HPDE6-E6E7 (cell line): ENCODE measurements at regions not wholly inside any gene's neighbourhood (a gene's known extent, or its start where the extent isn't known, plus 50 kb on each side); places are given as distances from the start of the nearest gene placed in this dataset.
"Not testable (repeated sequence)": the region's sequence is repeated elsewhere in the genome, so short reads cannot be mapped to it uniquely, and the experiment has no call there.

Experiments
- DNase-seq: peaks from one replicate; pipeline ENCODE4 v3.0.0; 2011; ENCODE audit warnings: missing footprints; ENCODE audit errors: extremely low spot score

DNA sequence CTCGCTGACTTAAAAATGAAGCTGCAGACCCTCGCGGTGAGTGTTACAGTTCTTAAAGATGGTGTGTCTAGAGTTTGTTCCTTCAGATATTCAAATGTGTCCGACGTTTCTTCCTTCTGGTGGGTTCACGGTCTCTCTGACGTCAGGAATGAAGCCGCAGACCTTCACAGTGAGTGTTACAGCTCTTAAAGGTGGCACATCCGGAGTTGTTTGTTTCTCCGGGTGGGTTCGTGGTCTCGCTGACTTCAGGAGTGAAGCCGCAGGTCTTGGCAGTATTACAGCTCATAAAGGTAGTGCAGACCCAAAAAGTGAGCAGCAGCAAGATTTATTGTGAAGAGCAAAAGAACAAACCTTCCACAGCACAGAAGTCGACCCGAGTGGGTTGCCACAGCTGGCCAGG lies 316.1 kb downstream of the SIPA1L2 start:
- not testable (repeated sequence) for DNase-seq

DNA sequence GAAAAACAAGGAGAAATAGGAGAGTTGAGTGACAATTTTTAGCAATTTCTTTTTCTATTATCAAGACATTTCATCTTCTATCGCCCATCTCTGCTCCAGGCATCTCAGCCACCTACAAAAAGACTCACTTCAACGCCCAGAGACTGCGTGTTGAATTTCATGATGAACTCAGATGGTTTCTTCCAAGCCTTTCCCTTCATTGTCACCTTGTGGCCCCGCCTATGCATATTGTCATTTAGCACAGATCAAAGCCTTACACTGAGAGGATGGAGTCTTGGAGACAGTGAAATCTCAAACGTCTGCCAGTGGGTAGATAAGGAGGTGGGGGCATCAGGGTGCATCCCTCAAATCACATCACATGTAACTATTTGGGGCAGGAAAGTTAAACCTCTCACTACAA lies 319.4 kb downstream of the SIPA1L2 start:
- no peak for DNase-seq

DNA sequence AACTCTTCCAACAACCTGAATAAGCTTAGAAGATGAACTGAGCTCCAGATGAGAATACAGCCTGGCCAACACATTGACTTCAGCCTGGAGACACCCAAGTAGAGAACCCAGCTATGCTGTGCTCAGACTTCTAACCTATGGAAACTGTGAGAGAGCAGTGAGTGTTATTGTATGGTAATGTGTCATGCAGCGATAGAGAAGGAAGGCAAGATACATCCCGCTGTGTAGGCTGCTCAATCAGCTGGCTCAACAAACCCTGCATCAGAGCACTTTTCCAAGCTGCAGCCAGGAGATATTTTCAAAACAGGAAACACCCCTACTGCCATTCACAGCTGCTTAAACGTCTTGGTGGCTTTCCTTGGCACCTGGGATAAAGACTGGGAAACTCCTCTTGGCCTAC lies 321.3 kb downstream of the SIPA1L2 start:
- no peak for DNase-seq

DNA sequence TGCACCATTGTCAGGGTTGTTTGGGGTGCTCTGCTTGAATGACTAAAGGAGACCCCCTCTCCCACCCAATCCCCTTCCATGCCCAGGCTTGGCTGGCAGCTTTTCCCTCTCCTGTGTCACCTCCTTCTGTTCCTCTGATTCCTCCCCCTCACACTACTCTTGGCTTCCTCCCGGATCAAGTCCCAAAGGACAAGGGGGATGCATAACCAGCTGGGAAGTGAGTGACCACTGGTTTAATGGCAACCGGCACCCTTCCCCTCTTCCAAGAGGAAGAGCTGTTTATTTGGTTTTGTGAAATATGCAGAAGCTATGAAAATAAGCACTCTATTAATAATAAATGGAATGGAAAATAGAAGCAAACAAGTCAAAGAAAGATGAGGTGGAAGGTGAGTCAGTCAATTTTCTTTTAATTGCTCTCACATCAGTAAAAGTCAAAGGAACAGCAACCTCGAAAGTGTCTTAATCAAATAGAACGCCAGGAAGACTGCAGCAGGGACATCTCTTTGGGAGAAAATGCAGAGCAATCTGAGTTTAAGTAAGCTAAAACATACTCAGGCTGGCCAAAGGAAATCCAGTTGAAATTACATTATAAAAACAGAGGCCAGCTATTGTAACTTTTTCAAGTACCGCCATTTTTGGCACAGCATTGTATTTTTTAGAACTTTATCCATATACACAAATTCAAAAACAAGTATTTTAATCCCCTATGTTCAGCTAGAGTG lies 322.5 kb downstream of the SIPA1L2 start:
- no peak for DNase-seq

DNA sequence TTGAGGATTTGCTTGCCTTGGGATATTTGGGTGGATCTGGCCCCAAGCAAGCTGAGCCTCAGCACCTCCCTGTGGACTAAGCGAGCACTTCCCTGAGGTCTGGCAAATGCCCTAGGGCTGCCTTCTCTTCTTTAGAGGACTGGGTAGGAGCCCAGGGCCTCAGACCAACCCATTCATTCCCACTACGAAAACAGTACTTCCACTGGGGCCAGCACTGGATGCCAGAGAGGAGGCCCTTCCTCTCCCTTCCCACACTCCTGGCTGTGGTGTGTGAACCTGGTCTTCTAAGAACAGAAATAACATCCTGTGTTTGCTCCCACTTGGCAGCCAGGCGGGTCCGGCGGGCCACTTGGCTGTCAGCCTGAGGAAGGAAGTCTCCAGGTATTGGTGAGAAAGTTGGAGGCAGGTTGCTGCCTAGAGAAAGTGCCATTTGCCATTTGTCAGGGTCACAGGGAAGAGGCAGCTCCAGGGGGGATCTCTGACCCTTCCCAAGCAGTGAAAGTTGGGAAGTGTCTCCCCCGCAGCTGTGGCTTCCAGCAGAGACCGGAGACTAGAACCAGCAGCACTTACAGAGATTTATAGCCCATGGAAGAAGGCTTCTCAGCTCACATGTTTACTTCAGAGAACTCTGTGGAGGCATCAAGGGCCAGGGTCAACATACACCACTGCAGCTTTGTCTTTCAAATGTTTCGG lies 323.5 kb downstream of the SIPA1L2 start:
- DNase-seq, result no peak

DNA sequence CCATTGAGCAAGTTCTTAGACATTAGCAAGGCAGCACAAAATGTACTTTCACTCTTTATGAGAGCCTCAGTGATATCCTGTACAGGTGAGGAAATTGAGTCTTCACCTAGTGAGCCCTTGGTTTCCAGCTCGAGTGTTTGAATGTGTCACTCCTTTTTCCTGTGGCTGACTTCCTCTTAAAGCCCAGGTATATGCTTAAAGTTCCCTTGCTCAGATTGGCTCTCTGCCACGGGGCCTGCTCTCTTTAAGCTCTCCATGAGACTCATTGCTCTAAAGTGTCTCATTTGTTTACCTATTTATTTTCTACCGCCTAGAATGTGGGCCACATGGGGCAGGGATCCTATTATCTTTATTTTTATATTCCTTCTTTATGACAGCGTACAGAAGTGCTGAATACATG lies 324.9 kb downstream of the SIPA1L2 start:
- no peak for DNase-seq

DNA sequence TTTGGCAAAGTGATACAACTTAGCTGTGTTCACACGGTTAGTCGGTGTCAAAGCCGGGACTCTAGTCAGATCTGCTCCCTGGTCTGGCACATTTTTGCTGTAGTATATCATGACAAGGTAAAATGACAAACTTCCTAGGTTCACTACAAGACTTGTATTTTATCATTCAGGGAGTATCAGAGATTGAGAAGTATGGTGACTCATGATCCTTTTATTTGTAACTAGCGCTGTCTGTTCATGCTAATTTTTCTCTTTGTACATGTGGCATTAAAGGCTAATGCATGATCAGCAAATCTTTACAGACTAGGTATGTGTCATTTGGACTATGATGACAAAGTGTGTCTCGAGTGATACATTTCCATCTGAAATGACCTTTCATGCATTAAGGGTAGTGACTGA lies 326.7 kb downstream of the SIPA1L2 start:
- no peak for DNase-seq

DNA sequence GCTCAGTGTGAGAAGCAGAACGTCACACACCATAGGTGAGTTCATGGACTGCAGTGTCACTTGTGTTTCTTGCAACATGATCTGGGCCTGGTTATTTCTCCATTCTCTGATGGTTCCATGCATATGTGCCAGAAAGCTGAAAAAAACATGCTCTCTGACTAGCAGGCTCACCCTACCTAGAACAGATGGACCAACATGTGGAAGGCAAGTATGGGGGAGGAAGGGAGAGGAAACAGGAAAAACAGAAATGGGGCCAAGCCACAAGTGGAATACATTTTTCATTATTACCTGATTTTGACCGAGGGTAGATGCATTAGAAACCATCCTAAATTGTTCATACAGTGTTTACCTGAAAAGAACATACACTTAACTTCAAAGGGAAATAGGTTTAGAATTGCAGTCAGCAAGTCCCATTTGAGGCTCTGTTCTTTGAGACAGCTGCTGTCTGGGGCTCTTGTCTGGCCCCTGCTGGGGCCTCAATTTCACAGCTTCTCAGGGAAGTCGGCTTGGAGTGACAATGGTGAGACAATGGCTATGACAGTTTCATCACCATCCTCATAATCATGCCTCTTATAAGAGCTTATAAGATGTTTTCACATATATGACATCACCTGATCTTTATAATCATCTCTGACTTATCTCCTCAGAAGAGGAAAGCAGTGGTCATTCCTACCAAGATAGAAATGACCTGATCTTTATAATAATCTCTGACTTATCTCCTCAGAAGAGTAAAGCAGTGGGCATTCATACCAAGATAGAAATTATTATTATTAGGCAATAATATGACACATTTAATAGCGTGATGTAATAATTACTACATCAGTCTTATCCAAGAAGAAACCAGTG lies 327.3 kb downstream of the SIPA1L2 start:
- DNase-seq, result no peak

DNA sequence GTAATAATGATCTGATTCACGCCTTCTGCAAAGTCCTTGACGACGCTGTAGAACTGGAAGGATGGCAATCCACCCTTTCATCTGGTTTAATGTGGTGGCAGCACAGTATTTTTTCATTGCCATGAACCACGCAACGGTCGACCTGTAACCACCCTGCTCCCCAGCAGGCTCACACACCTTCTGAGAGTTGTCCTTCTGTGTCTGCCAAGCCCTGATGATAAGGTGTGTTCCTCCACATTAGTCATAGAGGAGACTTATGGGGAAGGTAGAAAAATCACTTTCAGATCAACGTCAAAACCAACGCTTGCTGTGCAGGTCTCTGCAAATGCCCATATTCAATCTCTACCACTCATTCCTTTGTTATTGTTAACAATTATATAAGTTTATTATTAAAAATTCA lies 328.7 kb downstream of the SIPA1L2 start:
- DNase-seq, result no peak

DNA sequence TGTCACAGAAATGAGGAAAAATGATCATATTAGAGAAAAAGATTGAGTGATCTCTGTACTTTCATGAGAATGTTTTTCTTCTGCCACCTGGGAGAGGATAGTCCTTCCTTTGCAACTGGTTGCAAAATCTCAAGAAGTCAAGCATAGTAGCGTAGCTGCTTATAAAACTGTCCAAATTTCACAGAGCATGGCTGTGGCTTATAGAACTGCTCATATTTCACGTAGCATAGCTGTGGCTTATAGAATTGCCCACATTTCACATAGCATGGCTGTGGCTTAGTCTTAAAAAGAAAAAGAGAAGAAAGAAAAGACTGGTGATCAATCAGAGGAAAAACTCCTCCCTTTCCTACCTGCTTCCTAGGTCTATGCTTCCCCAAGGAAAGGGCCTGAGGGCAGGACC lies 329.5 kb downstream of the SIPA1L2 start:
- no peak for DNase-seq

DNA sequence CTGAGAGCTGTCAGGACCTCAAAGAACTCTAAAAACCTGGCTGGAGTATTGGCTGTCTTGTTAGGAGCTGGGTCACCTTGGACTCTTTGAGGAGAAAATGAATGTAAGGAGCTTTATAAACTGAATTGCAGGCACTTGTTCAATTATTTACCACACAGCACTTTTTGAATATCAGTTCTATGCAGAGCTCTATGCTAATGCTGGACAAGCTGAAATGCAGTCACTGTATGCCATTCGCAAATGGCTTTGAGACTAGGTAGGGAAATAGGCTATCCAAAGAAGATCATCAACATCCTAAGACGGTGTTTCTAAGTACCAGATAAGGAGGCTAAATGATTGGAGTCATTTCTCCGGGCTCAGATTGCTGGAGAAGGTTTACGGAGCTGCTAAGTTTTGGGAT lies 333.5 kb downstream of the SIPA1L2 start:
- no peak for DNase-seq

DNA sequence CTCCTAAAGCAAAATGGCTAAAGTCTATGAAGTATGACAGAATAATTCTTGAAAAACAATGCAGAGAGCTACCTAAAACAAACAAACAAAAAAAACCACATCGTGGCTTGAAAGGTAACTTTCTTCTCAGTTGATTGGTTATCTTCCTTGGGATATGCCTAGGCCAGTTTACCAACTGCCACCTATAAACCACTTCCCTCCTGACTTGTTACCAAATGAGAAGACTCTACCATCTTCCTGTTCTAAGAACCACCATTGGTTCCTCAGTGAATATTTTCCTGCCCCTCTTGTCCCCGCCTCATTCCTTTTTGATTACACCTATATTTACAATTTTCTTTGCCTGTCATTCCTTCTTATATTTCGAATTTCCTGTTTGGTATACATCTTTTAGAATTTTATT lies 336.6 kb downstream of the SIPA1L2 start:
- DNase-seq, result no peak

DNA sequence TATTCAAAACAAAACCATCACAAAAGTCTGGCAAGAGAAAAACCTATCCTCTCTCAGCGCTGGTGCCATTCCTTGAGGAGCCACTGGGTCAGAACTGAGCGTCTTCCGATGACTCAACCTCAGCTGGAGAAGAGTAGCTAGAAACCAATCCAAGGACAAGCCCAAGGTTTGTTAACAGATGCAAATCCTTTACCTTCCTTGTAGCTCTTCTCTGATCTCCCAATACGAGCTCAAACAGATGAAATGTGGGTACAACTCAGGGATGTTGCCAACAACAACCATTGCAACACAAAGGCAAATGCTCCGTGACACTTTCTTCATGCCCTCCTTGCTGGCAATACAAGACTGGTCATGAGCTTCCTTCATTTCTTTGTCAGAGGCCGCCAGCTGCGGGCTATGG lies 337.1 kb downstream of the SIPA1L2 start:
- no peak for DNase-seq

DNA sequence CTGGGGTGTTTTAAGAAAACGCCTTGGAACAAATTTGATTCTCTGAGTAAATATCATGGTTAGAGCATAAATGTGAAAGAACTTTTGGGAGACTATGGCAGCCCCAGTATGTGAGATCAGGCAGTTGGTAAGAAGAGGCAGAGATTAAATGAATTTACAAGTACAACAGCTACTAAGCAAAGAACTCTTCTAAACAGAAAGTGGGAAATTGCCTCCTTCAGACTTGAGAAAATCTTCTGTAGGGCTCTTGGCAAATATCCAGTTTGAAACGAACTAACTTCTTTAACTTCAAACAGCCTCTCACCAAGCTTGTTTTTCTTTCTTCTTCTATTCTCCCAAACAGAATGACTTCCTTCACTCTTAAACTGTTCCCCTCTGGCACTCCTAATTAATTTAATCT lies 337.7 kb downstream of the SIPA1L2 start:
- DNase-seq, result no peak

DNA sequence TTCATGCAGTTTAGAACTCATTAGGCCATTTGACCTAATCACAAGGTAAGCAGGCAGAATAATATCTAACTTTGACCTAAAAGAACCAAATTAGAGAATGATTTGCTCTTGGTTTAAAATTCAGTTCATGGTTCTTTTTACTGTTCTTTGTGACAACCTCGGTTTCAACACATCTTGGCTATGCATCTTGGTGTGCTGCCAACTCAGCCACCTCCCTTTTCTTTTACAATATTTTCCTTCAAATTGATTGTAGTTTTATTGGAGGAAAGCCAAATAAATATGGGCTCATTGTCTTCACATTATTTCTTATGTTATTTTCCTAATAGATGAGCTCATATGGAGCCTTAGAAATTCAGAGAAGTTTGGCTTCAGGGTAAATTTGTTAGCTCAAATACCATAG lies 338.3 kb downstream of the SIPA1L2 start:
- no peak for DNase-seq

DNA sequence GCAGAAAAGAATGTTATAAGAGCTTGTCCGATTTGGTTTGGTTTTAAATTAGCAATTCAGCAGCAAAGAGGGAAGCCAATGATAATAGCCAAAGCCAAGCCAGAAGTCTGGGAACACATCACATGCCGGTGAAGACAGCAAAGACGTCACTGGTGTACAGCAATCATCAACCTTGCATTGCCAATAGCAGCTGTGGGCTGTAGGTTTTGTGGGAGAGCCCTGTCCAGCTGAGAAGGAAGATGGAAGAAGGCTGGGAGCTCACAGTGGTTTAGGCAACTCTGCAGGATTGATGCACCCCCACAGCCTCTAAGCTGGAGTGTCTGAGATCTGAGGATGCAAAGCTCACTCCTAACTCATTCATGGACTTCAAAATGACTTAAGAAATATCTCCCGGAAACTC lies 338.7 kb downstream of the SIPA1L2 start:
- DNase-seq, result no peak

DNA sequence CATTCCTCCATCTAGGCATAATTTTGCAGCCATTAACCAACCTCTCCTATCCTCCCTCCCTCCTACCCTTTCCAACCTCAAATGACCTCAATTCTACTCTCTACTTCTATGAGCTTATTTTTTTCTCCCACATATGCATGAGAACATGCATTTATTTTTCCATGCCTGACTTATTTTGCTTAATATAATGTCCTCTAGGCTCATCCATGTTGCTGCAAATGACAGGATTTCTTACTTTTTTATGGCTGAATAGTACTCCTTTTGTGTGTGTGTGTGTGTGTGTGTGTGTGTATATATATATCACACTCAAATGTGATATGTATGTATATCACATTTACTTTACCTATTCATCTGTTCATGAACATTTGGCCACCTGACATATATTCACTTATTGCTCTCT lies 339.4 kb downstream of the SIPA1L2 start:
- no peak for DNase-seq

DNA sequence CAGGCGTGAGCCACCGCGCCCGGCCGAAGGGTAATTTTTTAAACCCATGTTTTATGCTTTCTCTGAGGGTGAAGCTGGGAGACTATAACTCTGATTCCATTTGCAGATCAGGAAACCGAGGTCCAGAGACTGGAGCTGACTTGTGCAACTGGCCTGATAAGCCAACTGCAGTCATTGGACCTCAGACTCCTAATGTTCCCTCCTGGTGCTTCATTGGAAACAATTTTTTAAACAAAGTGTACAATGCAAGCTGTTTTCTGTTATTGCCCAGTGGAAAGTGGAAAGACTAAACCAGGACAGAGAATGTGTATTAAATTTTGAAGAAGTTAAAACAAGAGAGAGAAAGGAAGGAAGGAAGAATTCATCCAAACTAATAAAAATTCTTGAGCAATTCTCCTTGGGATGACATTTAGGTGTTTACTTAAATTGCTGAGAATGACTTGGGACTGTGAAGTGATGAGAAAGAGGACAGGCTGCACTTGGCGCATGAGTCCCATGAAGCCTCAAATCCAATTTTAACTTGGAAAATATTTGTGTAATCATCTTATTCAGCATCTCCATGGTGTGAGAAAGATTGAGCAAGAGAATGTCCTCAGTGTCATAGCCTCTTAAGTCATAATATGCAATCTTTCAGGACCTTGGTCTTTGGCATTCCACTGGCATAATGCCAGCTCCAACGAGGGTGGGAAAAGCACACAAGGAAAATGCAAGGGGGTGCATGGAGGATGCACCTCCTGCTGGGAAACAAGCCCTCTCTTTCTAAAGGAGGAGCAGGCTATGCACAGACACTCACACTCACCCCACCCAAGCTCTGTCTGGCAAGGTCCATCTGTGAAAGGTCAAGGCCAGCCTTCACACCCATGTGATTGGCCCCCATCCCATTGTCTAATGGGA lies 342.0 kb downstream of the SIPA1L2 start:
- no peak for DNase-seq

DNA sequence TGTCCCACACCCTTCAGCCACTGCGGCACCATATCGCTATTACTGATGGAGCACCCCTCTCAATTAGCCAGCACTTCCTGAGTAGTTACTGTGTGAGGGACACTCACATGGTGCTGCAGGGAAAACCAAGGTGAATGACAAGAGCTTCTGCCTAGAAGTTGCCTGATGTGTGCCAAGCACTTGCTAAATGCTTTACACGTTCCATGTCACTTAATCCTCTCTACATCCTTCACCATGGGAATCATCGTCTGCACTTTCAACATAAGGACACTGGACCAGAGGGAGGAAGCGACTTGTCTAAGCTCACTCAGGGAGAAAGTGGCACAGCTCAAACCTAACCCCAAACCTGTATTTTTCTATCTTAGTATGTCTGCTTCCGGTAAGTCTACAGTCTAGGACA lies 344.8 kb downstream of the SIPA1L2 start:
- no peak for DNase-seq

DNA sequence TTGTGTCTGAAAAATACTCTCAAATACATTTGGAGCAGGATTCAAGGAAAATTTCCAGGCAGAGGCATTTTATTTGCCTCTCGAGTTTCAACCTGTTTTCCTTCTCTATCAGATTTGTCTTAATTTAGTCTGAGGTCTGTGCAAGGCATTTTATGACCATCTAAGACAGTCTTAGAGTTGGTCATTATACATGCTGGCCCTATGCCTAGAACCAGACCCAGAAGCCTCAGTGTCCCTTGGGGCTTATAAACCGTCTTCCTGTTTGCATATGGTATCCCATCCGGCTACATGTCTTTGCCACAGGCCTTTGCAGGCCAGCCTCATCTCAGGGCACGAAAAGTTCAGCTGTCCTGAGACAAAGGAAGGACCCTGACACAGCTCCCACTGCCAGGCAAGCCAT lies 346.1 kb downstream of the SIPA1L2 start:
- no peak for DNase-seq

DNA sequence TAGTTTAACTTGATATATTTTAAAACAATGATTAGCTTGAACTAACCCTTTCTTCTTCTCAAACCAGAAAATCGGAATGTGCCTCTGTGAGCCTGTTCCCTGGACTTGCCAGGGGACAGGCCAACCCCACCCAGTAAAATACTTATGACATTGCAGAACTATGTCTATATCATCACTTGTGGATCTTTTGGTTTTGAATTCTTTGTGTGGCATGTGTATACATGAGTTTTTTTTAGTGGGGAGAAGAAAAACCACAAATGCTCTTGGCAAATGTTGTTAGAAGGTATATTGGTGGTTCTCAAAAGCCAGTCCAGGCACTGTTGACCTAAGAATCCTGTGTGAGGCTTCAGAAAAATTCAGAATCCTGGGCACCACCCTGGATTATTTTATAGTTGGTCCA lies 347.4 kb downstream of the SIPA1L2 start:
- no peak for DNase-seq

DNA sequence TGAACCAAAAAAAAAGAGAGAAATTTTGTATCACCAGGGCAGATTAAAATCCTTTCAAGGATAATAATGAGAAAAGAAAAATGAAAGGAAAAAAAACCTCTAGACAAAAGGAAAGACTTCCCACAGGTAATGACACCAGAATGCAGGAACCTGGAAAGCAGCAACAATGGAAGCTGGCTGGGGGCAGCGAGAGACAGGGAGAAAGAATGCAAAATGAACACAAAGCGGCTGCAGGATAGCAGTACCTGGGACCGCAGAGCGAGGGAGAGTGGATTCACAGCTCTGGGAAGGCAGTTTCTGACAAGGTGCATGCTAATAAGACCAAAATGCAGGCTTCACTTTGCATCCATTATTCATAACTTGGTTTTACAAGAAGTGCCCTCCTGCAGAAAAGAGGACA lies 349.0 kb downstream of the SIPA1L2 start:
- no peak for DNase-seq
